AG08396 (cell line): ENCODE measurements at regions not wholly inside any gene's neighbourhood (a gene's known extent, or its start where the extent isn't known, plus 50 kb on each side); places are given as distances from the start of the nearest gene placed in this dataset.

ENCODE experiments used
- DNase-seq: peaks from one replicate; pipeline ENCODE4 v3.0.0; 2012; ENCODE audit warnings: low spot score, mixed read lengths

DNA sequence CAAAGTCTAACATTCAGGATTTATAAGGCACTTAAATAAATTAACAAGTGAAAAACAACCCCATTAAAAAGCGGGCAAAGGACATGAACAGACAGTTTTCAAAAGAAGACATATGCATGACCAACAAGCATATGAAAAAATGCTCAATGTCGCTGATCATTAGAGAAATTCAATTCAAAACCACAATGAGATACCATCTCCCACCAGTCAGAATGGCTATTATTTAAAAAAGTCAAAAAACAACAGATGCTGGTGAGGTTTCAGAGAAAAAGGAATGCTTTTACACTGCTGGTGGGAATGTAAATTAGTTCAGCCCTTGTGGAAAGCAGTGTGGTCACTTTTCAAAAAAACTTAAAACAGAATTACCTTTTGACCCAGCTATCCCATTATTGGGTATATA lies 60.7 kb upstream of the BDKRB2 start:
- DNase-seq: no peak

DNA sequence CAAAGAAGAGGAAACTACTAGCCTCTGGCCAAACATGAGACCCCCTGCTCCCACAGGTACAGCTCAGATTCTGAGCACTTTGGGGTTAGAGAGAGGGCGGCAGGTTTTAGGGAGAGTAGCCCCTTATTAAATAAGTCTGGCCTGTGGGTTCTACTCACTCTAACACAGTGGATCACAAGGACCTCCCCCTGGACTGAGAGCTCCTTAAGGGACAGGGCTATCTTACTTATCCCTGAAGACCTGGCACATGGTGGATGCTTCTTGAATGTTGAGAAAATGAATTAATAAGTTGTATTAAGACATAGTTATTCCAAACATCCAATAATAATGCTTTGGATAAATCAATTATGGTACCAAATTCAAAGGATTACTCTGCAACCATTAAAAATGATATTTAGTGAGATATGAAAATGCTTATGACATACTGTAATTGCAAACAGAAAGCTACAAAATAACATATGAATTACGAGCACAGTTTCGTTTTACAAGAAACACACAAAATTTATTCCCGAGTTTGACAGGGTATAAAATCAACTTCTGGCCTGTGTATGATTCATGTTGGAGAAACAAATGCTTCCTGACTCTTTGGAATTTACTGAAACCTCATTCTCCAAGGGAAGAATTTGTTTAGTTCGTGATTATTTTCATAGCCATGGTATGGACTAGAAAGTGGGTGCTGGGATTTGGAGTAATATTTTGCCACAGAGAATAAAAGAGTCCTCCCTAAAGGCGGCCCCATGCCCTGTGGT lies 59.3 kb upstream of the BDKRB2 start:
- peak; percentile 54 for DNase-seq

DNA sequence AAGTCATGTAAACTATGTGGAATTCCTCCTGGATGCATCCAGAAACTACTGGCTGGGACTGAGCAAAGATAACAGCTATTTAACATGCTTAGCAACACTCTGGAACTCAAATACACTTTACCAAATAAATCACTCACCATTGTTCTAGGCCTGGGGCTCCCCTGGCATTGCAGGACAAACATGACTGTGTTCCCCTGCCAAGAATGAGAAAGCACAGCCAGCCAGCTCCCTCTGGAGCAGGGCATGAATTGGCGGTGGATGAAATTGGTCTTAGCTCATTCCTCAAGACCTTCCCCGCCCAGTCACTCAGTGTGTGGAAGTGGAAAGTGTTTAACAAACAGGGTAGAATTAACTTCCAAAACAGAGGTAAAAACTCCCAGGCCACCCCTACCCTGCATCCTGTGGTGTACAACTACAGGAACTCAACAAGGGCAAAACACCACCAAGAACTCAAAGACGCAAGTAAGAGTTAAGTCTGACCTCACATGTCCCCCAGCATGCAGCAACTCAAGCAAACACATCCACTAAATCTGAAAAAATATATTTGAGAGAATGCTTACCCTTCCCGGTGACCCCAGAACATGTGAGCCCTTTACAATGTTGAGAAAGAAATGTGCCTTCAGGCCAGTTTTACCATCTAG lies 58.4 kb upstream of the BDKRB2 start:
- peak; percentile 61 for DNase-seq

DNA sequence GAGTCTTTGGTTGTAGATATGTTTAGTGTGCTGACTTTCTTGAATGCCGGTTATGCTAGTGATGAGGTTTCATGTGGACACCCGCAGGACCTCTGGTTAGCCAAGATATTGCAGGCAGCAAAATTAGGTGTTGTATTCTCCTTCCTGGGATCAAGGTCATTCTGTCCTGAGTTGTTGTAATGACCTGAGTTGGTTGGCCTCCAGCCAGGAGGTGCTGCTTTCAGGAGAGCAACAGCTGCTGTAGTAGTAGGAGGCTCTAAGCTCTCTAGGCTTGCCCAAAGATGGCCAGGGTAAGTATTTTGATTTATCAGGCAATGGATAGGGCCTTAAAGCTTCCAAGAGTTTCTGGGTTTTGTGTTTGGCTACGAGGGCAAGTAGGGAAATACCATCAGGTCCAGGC lies 56.0 kb upstream of the BDKRB2 start:
- no peak for DNase-seq

DNA sequence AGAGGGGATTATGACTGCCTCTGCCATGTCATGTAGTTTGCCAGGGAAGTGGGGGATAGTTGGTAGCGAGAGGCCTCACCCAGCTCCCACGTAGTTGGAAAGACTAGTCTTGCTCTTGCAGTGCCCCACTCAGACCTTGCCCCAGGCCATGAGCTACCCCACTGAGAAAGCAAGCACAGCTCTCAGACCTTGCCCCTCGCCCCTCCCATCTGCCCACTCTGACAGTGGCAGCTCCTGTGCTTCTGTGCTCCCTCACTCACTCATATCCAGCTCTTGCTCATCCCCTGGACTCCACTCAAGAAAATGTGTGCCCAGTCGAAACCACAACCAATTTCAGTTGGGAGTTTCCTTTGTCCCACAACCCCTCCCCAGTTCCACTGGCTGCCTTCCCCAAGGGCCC lies 55.5 kb upstream of the BDKRB2 start:
- DNase-seq: no peak

DNA sequence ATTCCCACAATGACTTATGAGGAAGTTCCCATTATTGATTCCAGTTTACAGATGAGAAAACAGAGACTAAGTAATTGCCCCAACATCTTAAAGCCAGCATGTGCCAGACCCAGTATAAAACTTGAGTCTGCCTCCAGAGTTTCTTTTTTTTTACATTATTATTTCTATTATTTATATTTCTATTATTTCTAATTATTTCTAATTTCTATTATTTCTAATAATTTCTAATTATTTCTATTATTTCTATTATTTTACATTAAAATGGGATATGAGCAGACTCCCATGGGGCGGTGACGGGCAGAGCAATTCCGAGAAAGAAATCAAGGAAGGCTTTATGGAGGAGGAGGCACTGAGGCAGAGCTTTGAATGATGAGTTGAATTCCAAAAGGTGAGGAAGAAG lies 54.4 kb upstream of the BDKRB2 start:
- DNase-seq: no peak

DNA sequence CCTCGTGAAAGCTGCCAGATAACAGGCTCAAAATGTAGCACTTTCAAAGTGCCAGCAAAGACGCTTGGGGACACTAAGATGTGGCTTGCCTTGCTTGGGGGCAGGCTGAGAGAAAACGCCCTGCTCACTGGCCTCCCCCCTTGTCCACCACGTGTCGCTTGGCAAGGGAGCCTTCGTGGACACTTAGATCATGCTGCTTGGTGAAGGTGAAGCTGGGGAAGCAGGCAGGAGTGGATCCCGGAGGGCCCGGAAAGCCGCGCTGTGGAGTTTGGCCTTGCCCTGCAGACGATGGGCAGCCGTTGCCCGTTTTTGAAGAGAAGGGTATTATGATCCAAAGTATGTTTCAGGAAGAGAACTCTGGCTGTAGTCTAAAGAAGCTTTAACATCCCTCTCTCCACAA lies 53.4 kb upstream of the BDKRB2 start:
- no peak for DNase-seq

DNA sequence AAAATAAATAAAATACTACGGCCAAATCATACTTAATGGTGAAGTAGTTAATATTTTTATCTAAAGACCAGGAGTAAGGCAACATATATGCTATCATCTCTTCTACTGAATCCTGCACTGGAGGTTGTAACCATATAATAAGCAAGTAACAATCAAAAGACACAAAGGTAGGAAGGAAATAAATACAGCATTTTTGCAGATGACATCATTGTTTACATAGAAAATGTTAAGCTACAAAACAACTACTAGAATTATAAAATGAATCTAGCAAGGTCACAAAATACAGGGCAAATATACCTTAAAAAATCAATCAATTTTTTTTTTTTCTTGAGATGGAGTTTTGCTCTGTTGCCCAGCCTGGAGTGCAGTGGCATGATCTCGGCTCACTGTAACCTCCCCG lies 51.6 kb upstream of the BDKRB2 start:
- DNase-seq: no peak
